MCF 10A (cell line): ENCODE measurements at regions not wholly inside any gene's neighbourhood (a gene's known extent, or its start where the extent isn't known, plus 50 kb on each side); places are given as distances from the start of the nearest gene placed in this dataset.

Source experiments
- BruUV-seq: library from RNA; stranded (reverse); fragments of 400-500 nt; replicated peaks from 2 replicates; lab custom pipeline; 2021; lab: Mats Ljungman, UMichigan
- CTCF ChIA-PET: fragments of 300-600 bp; sonication (Branson Sonifier 250); formaldehyde crosslinking; extraction: SDS; loops from one replicate; lab custom pipeline; 2021; ENCODE audit warnings: antibody characterized with exemption, inconsistent platforms; lab: Yijun Ruan, JAX
- POLR2A ChIA-PET: fragments of 300-600, 350-650 bp; sonication (Branson Sonifier 250); formaldehyde crosslinking; extraction: SDS; loops from one replicate; lab custom pipeline; 2020; ENCODE audit warnings: antibody characterized with exemption, inconsistent platforms; lab: Yijun Ruan, JAX
- DNase-seq: peaks from one replicate; pipeline ENCODE4 v3.0.0-alpha.2; 2018; ENCODE audit not compliant: unreplicated experiment
- H3K27ac Mint-ChIP-seq: one replicate; pipeline ENCODE4 v1.8.0; 2022; ENCODE audit warnings: mild to moderate bottlenecking, low read depth, mixed read lengths; ENCODE audit not compliant: unreplicated experiment
- H3K27me3 Mint-ChIP-seq: one replicate; pipeline ENCODE4 v1.8.0; 2022; ENCODE audit warnings: mixed read lengths; ENCODE audit not compliant: insufficient read depth, unreplicated experiment
- H3K36me3 Mint-ChIP-seq: one replicate; pipeline ENCODE4 v1.8.0; 2022; ENCODE audit warnings: mild to moderate bottlenecking, moderate library complexity, mixed read lengths; ENCODE audit not compliant: insufficient read depth, unreplicated experiment
- H3K4me1 Mint-ChIP-seq: one replicate; pipeline ENCODE4 v1.8.0; 2022; ENCODE audit warnings: mixed read lengths; ENCODE audit not compliant: insufficient read depth, unreplicated experiment
- H3K4me3 Mint-ChIP-seq: one replicate; pipeline ENCODE4 v1.8.0; 2022; ENCODE audit warnings: mild to moderate bottlenecking, moderate library complexity, mixed read lengths; ENCODE audit not compliant: unreplicated experiment
- H3K9me3 Mint-ChIP-seq: one replicate; pipeline ENCODE4 v1.8.0; 2022; ENCODE audit warnings: mixed read lengths; ENCODE audit not compliant: unreplicated experiment
- intact Hi-C: fragments of 100-400 bp; cut with micrococcal nuclease; formaldehyde crosslinking; loops from 2 replicates; pipeline ENCODE4 v1.14.1; 2022
- TF ChIP-seq, protein P1 (sequence below): fragments of 200-600 bp; IDR thresholded peaks from one replicate; pipeline ENCODE4 v1.8.0; 2022; ENCODE audit warnings: antibody characterized with exemption, mild to moderate bottlenecking; ENCODE audit not compliant: unreplicated experiment

DNA sequence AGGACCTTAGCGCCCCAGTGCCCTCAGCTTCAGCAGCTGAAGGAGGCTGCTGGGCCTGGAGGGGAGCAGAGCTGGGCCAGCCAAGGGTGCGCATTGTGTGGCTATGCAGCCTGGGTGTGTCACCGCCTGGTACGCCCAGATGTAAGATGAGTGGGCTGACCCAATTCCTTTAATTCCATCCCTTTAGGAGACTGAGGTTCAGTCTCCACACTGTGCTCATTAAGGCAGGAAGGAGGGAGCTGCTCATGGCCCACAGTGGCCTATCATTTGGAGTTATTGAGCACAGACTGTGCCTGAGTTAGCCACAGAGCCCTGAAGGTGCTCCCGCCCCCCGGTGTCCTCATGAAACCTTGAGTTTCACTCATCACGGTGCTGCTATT is 194.1 kb upstream of the GLI2 start:
- Mint-ChIP-seq H3K27ac (no peak overlapping the region), H3K4me3 (peak overlapping the region; percentile 36), H3K27me3 (no peaks in the 10 kb centered on the region), H3K9me3 (no peaks in the 10 kb centered on the region), H3K4me1 (peaks cover 35% of the 10 kb centered on the region), H3K36me3 (peaks cover 4% of the 10 kb centered on the region)
- ChIA-PET POLR2A (interaction anchor here (0.7 to 1.4 kb wide), 3 partner anchors 10 to 357 kb away, joined by 3 to 5 read pairs (median 3); no protein-coding TSS in a partner anchor), CTCF (interaction anchor here (2.0 kb wide), 1 partner anchor 10 kb away, joined by 6 read pairs; no protein-coding TSS in a partner anchor)
- intact Hi-C loops, result no loop called here
- DNase-seq, result peak; percentile 29
- TF ChIP-seq, protein P1, sequence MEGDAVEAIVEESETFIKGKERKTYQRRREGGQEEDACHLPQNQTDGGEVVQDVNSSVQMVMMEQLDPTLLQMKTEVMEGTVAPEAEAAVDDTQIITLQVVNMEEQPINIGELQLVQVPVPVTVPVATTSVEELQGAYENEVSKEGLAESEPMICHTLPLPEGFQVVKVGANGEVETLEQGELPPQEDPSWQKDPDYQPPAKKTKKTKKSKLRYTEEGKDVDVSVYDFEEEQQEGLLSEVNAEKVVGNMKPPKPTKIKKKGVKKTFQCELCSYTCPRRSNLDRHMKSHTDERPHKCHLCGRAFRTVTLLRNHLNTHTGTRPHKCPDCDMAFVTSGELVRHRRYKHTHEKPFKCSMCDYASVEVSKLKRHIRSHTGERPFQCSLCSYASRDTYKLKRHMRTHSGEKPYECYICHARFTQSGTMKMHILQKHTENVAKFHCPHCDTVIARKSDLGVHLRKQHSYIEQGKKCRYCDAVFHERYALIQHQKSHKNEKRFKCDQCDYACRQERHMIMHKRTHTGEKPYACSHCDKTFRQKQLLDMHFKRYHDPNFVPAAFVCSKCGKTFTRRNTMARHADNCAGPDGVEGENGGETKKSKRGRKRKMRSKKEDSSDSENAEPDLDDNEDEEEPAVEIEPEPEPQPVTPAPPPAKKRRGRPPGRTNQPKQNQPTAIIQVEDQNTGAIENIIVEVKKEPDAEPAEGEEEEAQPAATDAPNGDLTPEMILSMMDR, result no peak
- no TSS peak for BruUV-seq

DNA sequence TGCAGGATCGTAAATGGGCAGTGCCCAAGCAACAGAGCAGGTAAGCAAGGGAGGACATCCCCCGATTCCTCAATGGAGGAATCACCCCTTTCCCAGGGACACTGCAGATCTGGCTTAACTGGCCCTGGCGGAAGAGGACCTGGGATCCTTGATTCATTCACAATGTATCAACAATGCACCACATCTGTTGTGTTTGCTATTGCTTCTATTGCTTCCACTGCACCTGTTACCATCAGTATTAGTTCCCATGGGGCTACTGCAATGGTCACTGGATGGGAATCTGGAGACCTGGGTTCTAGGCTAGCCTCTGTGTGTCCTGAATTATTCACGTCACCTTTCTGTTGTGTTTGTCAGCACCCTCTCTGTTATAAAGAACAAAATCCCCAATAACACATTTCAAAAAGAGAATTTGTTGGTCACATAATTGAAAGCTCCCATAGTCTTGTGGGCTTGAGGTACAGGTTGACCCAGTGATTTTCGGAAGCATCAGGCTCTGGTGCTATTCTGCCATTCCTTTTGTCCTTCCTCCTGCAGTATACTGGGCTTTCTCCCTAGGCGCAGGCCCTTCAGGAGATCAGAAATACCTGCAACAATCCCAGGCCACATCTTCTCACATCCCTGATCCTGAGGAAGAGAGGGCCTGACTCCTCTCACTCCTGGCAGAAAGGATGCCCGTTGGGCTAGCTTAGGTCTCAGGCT is 193.5 kb upstream of the GLI2 start:
- no TSS peak for BruUV-seq
- Mint-ChIP-seq H3K27ac (no peak overlapping the region), H3K4me3 (no peak overlapping the region), H3K36me3 (peaks cover 4% of the 10 kb centered on the region), H3K4me1 (peaks cover 35% of the 10 kb centered on the region), H3K9me3 (no peaks in the 10 kb centered on the region), H3K27me3 (no peaks in the 10 kb centered on the region)
- ChIA-PET POLR2A (interaction anchor here (1.4 kb wide), 1 partner anchor 10 kb away, joined by 5 read pairs; no protein-coding TSS in a partner anchor), CTCF (interaction anchor here (2.0 to 2.1 kb wide), 2 partner anchors 10 to 11 kb away, joined by 6 to 9 read pairs; no protein-coding TSS in a partner anchor)
- no peak for DNase-seq
- TF ChIP-seq, protein P1, result no peak
- intact Hi-C loops, result no loop called here

DNA sequence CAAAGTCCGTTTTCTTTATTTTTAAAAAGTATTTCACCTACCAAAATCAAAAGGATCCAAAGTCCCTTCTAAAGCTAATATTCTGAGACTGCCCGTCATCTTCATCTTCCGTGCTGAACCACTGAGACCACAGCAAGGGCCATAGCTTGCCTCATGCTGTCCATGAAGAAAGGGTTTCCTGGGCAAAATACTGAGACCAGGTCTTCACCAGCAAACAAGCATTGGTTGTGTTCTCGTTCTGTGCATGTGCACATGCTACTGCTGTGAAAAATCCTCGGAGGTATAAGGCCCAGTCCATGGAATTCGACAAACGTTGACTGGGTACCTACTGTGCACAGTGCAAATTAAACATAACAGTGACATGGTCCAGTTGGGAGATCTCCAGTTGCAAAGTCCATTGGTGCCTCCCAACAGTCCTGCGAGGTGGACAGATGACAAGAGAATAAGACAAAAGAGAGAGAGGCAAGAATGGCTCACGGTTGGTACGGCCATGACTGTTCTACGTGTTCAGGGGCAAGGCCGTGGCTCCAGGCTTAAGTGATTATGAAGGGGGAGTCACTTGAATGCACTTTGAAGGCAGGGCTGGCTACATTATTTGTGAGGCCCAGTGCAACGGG is 192.6 kb upstream of the GLI2 start:
- peaks cover 4% of the 10 kb centered on the region for H3K36me3 Mint-ChIP-seq
- TF ChIP-seq, protein P1, result no peak
- H3K4me3 Mint-ChIP-seq, result no peak overlapping the region
- intact Hi-C loops, result no loop called here
- H3K4me1 Mint-ChIP-seq, result peaks cover 33% of the 10 kb centered on the region
- no TSS peak for BruUV-seq
- no peak overlapping the region for H3K27ac Mint-ChIP-seq
- ChIA-PET POLR2A (no interaction called here), CTCF (interaction anchor here (2.1 kb wide), 1 partner anchor 10 kb away, joined by 9 read pairs; no protein-coding TSS in a partner anchor)
- no peaks in the 10 kb centered on the region for H3K9me3 Mint-ChIP-seq
- DNase-seq, result no peak
- no peaks in the 10 kb centered on the region for H3K27me3 Mint-ChIP-seq

DNA sequence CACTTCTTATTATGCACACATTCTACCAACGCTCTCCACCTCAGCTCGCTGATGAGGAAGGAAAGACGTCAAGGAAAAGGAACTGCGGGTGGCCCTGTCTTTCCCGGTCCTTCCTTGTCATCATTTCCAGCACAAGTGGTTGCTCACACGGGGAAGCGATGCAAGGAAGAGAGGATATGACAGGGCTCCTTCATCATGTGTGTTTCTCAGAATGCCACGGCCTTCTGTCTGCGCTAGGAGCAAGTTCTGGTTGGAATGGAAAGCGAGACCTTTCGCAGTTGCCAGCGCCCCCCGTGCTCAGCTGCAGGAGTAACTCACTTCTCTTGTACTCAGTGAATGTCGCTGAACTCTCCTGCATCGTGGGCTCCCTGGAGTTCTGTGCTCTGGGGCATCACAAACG is 191.8 kb upstream of the GLI2 start:
- TF ChIP-seq, protein P1, result no peak
- H3K27me3 Mint-ChIP-seq, result no peaks in the 10 kb centered on the region
- H3K4me3 Mint-ChIP-seq, result no peak overlapping the region
- H3K27ac Mint-ChIP-seq, result no peak overlapping the region
- DNase-seq, result no peak
- ChIA-PET CTCF (interaction anchor here (2.1 kb wide), 1 partner anchor 9 kb away, joined by 9 read pairs; no protein-coding TSS in a partner anchor), POLR2A (no interaction called here)
- intact Hi-C loops, result no loop called here
- no TSS peak for BruUV-seq
- H3K36me3 Mint-ChIP-seq, result peaks cover 4% of the 10 kb centered on the region
- H3K9me3 Mint-ChIP-seq, result no peaks in the 10 kb centered on the region
- H3K4me1 Mint-ChIP-seq, result peaks cover 24% of the 10 kb centered on the region
